ENCODE measurements at regions not wholly inside any gene's neighbourhood (a gene's known extent, or its start where the extent isn't known, plus 50 kb on each side); places are given as distances from the start of the nearest gene placed in this dataset.

DNA sequence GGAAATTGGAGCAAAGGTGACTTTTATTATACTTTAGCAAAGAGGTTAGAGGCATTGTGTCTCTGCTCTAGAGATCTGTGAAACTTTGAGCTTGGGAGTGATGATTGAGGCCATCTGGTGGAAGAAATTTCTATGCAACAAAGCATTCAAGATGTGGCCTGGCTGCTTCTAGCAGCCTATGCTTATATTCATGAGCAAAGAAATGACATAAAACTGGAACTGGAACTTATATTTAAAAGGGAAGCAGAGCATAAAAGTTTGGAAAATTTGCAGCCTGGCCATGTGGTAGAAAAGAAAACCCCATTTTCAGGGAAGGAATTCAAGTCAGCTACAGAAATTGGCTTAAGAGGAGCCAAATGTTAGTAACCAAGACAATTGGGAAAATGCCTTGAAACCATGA is 70.4 kb downstream of the SDR9C7 start:
- TF ChIP-seq CTCF (IDR thresholded peaks at IDR 0.05; ENCODE audit: control extremely low read depth in 1 of 3, insufficient read depth in 1 of 3, low read depth in 1 of 3, low read length in 3 of 3) = no peak
- no peak for TF ChIP-seq POLR2A (IDR thresholded peaks at IDR 0.05; ENCODE audit: control extremely low read depth in 1 of 2, low read depth in 2 of 2, low read length in 2 of 2)
